ENCODE measurements at regions not wholly inside any gene's neighbourhood (a gene's known extent, or its start where the extent isn't known, plus 50 kb on each side); places are given as distances from the start of the nearest gene placed in this dataset.

- TF ChIP-seq EZH2 (IDR thresholded peaks at IDR 0.05; ENCODE audit: borderline replicate concordance, low read length) (no peak), CTCF (conservative IDR thresholded peaks at IDR 0.05 in 1 of 2, IDR thresholded peaks at IDR 0.05 in 1 of 2; ENCODE audit: extremely low read depth in 1 of 2, insufficient read depth in 1 of 2, low read depth in 1 of 2, low read length in 2 of 2) (no peak)
Measured at GRCh38 chr4:111475666-111476065, 669.6 kb upstream of the FAM241A start.

Measured in mammary epithelial cell (primary cell).